ENCODE measurements at regions not wholly inside any gene's neighbourhood (a gene's known extent, or its start where the extent isn't known, plus 50 kb on each side); places are given as distances from the start of the nearest gene placed in this dataset.
"Not testable (repeated sequence)": the region's sequence is repeated elsewhere in the genome, so short reads cannot be mapped to it uniquely, and the experiment has no call there.

GRCh38 chrX:13487731-13488505 lies 81.5 kb upstream of the EGFL6 start:
- H3K36me3 Mint-ChIP-seq (ENCODE audit: unreplicated experiment), result no peaks in the 10 kb centered on the region
- H3K27me3 Mint-ChIP-seq (ENCODE audit: unreplicated experiment), result no peaks in the 10 kb centered on the region
- no peak overlapping the region for H3K4me3 Mint-ChIP-seq (ENCODE audit: unreplicated experiment)
- H3K9me3 Mint-ChIP-seq (ENCODE audit: unreplicated experiment), result peaks cover 2% of the 10 kb centered on the region
- no peak for DNase-seq
- peaks cover 6% of the 10 kb centered on the region for H3K4me1 Mint-ChIP-seq (ENCODE audit: low read depth, unreplicated experiment)
- TF ChIP-seq CTCF (IDR thresholded peaks at IDR 0.05; ENCODE audit: partially characterized antibody, unreplicated experiment), result peak; percentile 61
- H3K27ac Mint-ChIP-seq (ENCODE audit: unreplicated experiment), result peak overlapping the region; percentile 90

- Mint-ChIP-seq H3K36me3 (ENCODE audit: unreplicated experiment) (no peaks in the 10 kb centered on the region), H3K4me1 (ENCODE audit: low read depth, unreplicated experiment) (peaks cover 9% of the 10 kb centered on the region), H3K27ac (ENCODE audit: unreplicated experiment) (no peak overlapping the region), H3K27me3 (ENCODE audit: unreplicated experiment) (peaks cover 1% of the 10 kb centered on the region), H3K9me3 (ENCODE audit: unreplicated experiment) (peaks cover 4% of the 10 kb centered on the region), H3K4me3 (ENCODE audit: unreplicated experiment) (no peak overlapping the region)
- DNase-seq, result no peak
- TF ChIP-seq CTCF (IDR thresholded peaks at IDR 0.05; ENCODE audit: partially characterized antibody, unreplicated experiment), result no peak
These were observed 84.2 kb upstream of the EGFL6 start for GRCh38 chrX:13485167-13485566.

- no peak for DNase-seq
- peaks cover 4% of the 10 kb centered on the region for H3K9me3 Mint-ChIP-seq (ENCODE audit: unreplicated experiment)
- no peak overlapping the region for H3K27ac Mint-ChIP-seq (ENCODE audit: unreplicated experiment)
- peaks cover 9% of the 10 kb centered on the region for H3K4me1 Mint-ChIP-seq (ENCODE audit: low read depth, unreplicated experiment)
- H3K27me3 Mint-ChIP-seq (ENCODE audit: unreplicated experiment), result peaks cover 1% of the 10 kb centered on the region
- TF ChIP-seq CTCF (IDR thresholded peaks at IDR 0.05; ENCODE audit: partially characterized antibody, unreplicated experiment), result no peak
- H3K36me3 Mint-ChIP-seq (ENCODE audit: unreplicated experiment), result peaks cover 5% of the 10 kb centered on the region
- H3K4me3 Mint-ChIP-seq (ENCODE audit: unreplicated experiment), result no peak overlapping the region
These were observed 85.6 kb upstream of the EGFL6 start for GRCh38 chrX:13483773-13484172.

GRCh38 chrX:13482746-13483541 lies 86.5 kb upstream of the EGFL6 start:
- no peak for TF ChIP-seq CTCF (IDR thresholded peaks at IDR 0.05; ENCODE audit: partially characterized antibody, unreplicated experiment)
- Mint-ChIP-seq H3K36me3 (ENCODE audit: unreplicated experiment) (peaks cover 5% of the 10 kb centered on the region), H3K27me3 (ENCODE audit: unreplicated experiment) (peaks cover 1% of the 10 kb centered on the region), H3K27ac (ENCODE audit: unreplicated experiment) (no peak overlapping the region), H3K4me3 (ENCODE audit: unreplicated experiment) (no peak overlapping the region), H3K9me3 (ENCODE audit: unreplicated experiment) (peaks cover 4% of the 10 kb centered on the region), H3K4me1 (ENCODE audit: low read depth, unreplicated experiment) (peaks cover 7% of the 10 kb centered on the region)
- no peak for DNase-seq

GRCh38 chrX:13480780-13481179 lies 88.6 kb upstream of the EGFL6 start:
- H3K4me3 Mint-ChIP-seq (ENCODE audit: unreplicated experiment); H3K4me1 Mint-ChIP-seq (ENCODE audit: low read depth, unreplicated experiment); H3K27ac Mint-ChIP-seq (ENCODE audit: unreplicated experiment); H3K36me3 Mint-ChIP-seq (ENCODE audit: unreplicated experiment); H3K27me3 Mint-ChIP-seq (ENCODE audit: unreplicated experiment); H3K9me3 Mint-ChIP-seq (ENCODE audit: unreplicated experiment); DNase-seq: not testable (repeated sequence)
